WTC11 (cell line): ENCODE measurements at regions not wholly inside any gene's neighbourhood (a gene's known extent, or its start where the extent isn't known, plus 50 kb on each side); places are given as distances from the start of the nearest gene placed in this dataset.

Source experiments
- ATAC-seq: fragments of 200-7000 bp; cut with Tn5 transposase; 2 replicates; pipeline ENCODE4 v1.10.0; 2021; ENCODE audit warnings: mild to moderate bottlenecking, moderate library complexity
- CTCF ChIA-PET: fragments of 300-600 bp; sonication (Branson Sonifier 250); formaldehyde crosslinking; loops from one replicate; lab custom pipeline; 2021; ENCODE audit warnings: antibody characterized with exemption; lab: Charles Lee
- POLR2A ChIA-PET: fragments of 350-600 bp; sonication (Branson Sonifier 250); formaldehyde crosslinking; loops from one replicate; lab custom pipeline; 2021; ENCODE audit warnings: antibody characterized with exemption; lab: Charles Lee
- DNase-seq: peaks from one replicate; pipeline ENCODE4 v3.0.0; 2021; ENCODE audit warnings: low spot score
- H3K27ac Mint-ChIP-seq: 2 replicates; pipeline ENCODE4 v1.8.0; 2021; ENCODE audit warnings: mixed read lengths
- H3K27me3 Mint-ChIP-seq: 2 replicates; pipeline ENCODE4 v1.8.0; 2021; ENCODE audit warnings: low read depth, mild to moderate bottlenecking, moderate library complexity, mixed read lengths
- H3K36me3 Mint-ChIP-seq: 2 replicates; pipeline ENCODE4 v1.8.0; 2021; ENCODE audit warnings: mixed read lengths
- H3K4me1 Mint-ChIP-seq: 2 replicates; pipeline ENCODE4 v1.8.0; 2022; ENCODE audit warnings: mixed read lengths
- H3K4me3 Mint-ChIP-seq: 2 replicates; pipeline ENCODE4 v1.8.0; 2021; ENCODE audit warnings: mild to moderate bottlenecking, moderate library complexity, mixed read lengths
- H3K9me3 Mint-ChIP-seq: 2 replicates; pipeline ENCODE4 v1.8.0; 2021; ENCODE audit warnings: mixed read lengths
- ELF4 ChIP-seq: sonication (generic); formaldehyde crosslinking; IDR thresholded peaks from 2 replicates; pipeline ENCODE4 v1.8.1; 2022; ENCODE audit warnings: low read depth, mild to moderate bottlenecking, moderate library complexity, missing genetic modification reagents
- ESRRA ChIP-seq: sonication (generic); formaldehyde crosslinking; IDR thresholded peaks from 2 replicates; pipeline ENCODE4 v1.8.1; 2022; ENCODE audit warnings: mild to moderate bottlenecking, missing genetic modification reagents, borderline replicate concordance
- FOXJ3 ChIP-seq: sonication (generic); formaldehyde crosslinking; IDR thresholded peaks from 2 replicates; pipeline ENCODE4 v1.9.0; 2021; ENCODE audit warnings: missing genetic modification reagents, mild to moderate bottlenecking, borderline replicate concordance
- GRHL2 ChIP-seq: fragments of 250-450 bp; sonication (Bioruptor Pico); IDR thresholded peaks from 2 replicates; pipeline ENCODE4 v1.8.0; 2022; ENCODE audit warnings: mild to moderate bottlenecking, moderate library complexity; ENCODE audit not compliant: insufficient replicate concordance, severe bottlenecking
- KAT7 ChIP-seq: sonication (generic); formaldehyde crosslinking; IDR thresholded peaks from 2 replicates; pipeline ENCODE4 v1.8.1; 2023; ENCODE audit warnings: missing genetic modification reagents, mild to moderate bottlenecking, borderline replicate concordance
- NFYB ChIP-seq: sonication (generic); formaldehyde crosslinking; conservative IDR thresholded peaks from 2 replicates; pipeline ENCODE4 v1.8.0; 2022; ENCODE audit warnings: low read depth, missing genetic modification reagents
- NR2C2 ChIP-seq: sonication (generic); formaldehyde crosslinking; IDR thresholded peaks from 2 replicates; pipeline ENCODE4 v1.8.0; 2022; ENCODE audit warnings: mild to moderate bottlenecking, missing genetic modification reagents
- SMAD3 ChIP-seq: sonication (generic); formaldehyde crosslinking; IDR thresholded peaks from 2 replicates; pipeline ENCODE4 v1.8.0; 2022; ENCODE audit warnings: missing genetic modification reagents, mild to moderate bottlenecking, borderline replicate concordance
- SP1 ChIP-seq: sonication (generic); formaldehyde crosslinking; conservative IDR thresholded peaks from 2 replicates; pipeline ENCODE4 v1.8.1; 2022; ENCODE audit warnings: missing genetic modification reagents
- TCF7 ChIP-seq: sonication (generic); formaldehyde crosslinking; IDR thresholded peaks from 2 replicates; pipeline ENCODE4 v1.8.0; 2022; ENCODE audit warnings: mild to moderate bottlenecking, low read depth, missing genetic modification reagents, moderate library complexity
- TP53 ChIP-seq: sonication (generic); formaldehyde crosslinking; IDR thresholded peaks from 2 replicates; pipeline ENCODE4 v1.8.1; 2023; ENCODE audit warnings: mild to moderate bottlenecking, missing genetic modification reagents
- USF1 ChIP-seq: sonication (generic); formaldehyde crosslinking; IDR thresholded peaks from 2 replicates; pipeline ENCODE4 v1.8.0; 2022; ENCODE audit warnings: mild to moderate bottlenecking, missing genetic modification reagents
- ZNF121 ChIP-seq: sonication (generic); formaldehyde crosslinking; IDR thresholded peaks from 2 replicates; pipeline ENCODE4 v1.8.0; 2023; ENCODE audit warnings: missing genetic modification reagents
- ZNF317 ChIP-seq: sonication (generic); formaldehyde crosslinking; IDR thresholded peaks from 2 replicates; pipeline ENCODE4 v1.8.1; 2023; ENCODE audit warnings: low read depth, mild to moderate bottlenecking, moderate library complexity, missing genetic modification reagents, borderline replicate concordance
- ZNF396 ChIP-seq: fragments of 250-450 bp; sonication (Bioruptor Pico); IDR thresholded peaks from 2 replicates; pipeline ENCODE4 v1.8.0; 2021; ENCODE audit warnings: mild to moderate bottlenecking, moderate library complexity, borderline replicate concordance
- ZNF532 ChIP-seq: fragments of 250-450 bp; sonication (Bioruptor Pico); IDR thresholded peaks from 2 replicates; pipeline ENCODE4 v1.9.0; 2021; ENCODE audit warnings: mild to moderate bottlenecking, borderline replicate concordance
- ZSCAN18 ChIP-seq: fragments of 250-450 bp; sonication (Bioruptor Pico); IDR thresholded peaks from 2 replicates; pipeline ENCODE4 v2.1.2; 2022; ENCODE audit warnings: mild to moderate bottlenecking, moderate library complexity
- TF ChIP-seq, protein P1 (sequence below): sonication (generic); formaldehyde crosslinking; IDR thresholded peaks from 2 replicates; pipeline ENCODE4 v1.8.0; 2023; ENCODE audit warnings: missing genetic modification reagents, mild to moderate bottlenecking, borderline replicate concordance
- TF ChIP-seq, protein P2 (sequence below): fragments of 250-450 bp; sonication (Bioruptor Pico); IDR thresholded peaks from 2 replicates; pipeline ENCODE4 v1.9.0; 2021; ENCODE audit warnings: mild to moderate bottlenecking
- TF ChIP-seq, protein P3 (sequence below): sonication (generic); formaldehyde crosslinking; IDR thresholded peaks from 2 replicates; pipeline ENCODE4 v1.8.1; 2022; ENCODE audit warnings: low read depth, missing genetic modification reagents, borderline replicate concordance

DNA sequence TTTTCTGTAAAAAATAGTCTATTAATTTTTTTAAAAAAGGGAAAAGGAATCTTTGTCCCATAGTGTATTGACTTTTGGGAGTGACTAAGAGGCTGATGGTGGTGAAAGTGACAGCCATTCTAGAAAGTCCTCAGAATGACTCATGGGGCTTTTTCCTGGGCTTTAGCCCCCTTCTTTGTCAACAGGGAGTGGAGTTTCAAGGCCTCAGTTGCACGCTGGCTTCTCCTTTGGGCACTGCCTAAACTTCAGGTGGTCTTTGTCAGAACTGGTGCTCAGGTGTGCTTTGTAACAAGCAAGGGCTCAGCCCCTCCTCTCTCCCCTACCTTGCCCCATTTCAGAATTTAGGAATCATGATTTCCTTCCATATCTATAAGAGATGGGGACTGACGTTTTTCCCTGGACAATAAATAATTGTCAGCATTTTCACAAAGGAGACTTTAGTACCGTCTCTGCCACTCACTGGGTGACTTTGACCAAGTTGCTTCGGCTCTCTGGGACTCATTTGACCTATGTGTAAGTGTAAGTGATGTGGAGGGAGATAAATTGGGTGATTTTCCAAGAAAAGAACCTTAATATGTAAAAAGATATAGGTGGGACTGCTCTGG is 61.2 kb upstream of the IGFBP2 start (continued):
- TF ChIP-seq, protein P1, sequence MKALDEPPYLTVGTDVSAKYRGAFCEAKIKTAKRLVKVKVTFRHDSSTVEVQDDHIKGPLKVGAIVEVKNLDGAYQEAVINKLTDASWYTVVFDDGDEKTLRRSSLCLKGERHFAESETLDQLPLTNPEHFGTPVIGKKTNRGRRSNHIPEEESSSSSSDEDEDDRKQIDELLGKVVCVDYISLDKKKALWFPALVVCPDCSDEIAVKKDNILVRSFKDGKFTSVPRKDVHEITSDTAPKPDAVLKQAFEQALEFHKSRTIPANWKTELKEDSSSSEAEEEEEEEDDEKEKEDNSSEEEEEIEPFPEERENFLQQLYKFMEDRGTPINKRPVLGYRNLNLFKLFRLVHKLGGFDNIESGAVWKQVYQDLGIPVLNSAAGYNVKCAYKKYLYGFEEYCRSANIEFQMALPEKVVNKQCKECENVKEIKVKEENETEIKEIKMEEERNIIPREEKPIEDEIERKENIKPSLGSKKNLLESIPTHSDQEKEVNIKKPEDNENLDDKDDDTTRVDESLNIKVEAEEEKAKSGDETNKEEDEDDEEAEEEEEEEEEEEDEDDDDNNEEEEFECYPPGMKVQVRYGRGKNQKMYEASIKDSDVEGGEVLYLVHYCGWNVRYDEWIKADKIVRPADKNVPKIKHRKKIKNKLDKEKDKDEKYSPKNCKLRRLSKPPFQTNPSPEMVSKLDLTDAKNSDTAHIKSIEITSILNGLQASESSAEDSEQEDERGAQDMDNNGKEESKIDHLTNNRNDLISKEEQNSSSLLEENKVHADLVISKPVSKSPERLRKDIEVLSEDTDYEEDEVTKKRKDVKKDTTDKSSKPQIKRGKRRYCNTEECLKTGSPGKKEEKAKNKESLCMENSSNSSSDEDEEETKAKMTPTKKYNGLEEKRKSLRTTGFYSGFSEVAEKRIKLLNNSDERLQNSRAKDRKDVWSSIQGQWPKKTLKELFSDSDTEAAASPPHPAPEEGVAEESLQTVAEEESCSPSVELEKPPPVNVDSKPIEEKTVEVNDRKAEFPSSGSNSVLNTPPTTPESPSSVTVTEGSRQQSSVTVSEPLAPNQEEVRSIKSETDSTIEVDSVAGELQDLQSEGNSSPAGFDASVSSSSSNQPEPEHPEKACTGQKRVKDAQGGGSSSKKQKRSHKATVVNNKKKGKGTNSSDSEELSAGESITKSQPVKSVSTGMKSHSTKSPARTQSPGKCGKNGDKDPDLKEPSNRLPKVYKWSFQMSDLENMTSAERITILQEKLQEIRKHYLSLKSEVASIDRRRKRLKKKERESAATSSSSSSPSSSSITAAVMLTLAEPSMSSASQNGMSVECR, result no peak
- TF ChIP-seq NR2C2 (no peak), NFYB (no peak), ZNF121 (CRISPR knock-in tag) (no peak), SMAD3 (CRISPR knock-in tag) (no peak)
- TF ChIP-seq, protein P2, sequence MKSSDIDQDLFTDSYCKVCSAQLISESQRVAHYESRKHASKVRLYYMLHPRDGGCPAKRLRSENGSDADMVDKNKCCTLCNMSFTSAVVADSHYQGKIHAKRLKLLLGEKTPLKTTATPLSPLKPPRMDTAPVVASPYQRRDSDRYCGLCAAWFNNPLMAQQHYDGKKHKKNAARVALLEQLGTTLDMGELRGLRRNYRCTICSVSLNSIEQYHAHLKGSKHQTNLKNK (CRISPR knock-in tag), result no peak
- TF ChIP-seq, protein P3, sequence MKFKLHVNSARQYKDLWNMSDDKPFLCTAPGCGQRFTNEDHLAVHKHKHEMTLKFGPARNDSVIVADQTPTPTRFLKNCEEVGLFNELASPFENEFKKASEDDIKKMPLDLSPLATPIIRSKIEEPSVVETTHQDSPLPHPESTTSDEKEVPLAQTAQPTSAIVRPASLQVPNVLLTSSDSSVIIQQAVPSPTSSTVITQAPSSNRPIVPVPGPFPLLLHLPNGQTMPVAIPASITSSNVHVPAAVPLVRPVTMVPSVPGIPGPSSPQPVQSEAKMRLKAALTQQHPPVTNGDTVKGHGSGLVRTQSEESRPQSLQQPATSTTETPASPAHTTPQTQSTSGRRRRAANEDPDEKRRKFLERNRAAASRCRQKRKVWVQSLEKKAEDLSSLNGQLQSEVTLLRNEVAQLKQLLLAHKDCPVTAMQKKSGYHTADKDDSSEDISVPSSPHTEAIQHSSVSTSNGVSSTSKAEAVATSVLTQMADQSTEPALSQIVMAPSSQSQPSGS (CRISPR knock-in tag), result no peak

DNA sequence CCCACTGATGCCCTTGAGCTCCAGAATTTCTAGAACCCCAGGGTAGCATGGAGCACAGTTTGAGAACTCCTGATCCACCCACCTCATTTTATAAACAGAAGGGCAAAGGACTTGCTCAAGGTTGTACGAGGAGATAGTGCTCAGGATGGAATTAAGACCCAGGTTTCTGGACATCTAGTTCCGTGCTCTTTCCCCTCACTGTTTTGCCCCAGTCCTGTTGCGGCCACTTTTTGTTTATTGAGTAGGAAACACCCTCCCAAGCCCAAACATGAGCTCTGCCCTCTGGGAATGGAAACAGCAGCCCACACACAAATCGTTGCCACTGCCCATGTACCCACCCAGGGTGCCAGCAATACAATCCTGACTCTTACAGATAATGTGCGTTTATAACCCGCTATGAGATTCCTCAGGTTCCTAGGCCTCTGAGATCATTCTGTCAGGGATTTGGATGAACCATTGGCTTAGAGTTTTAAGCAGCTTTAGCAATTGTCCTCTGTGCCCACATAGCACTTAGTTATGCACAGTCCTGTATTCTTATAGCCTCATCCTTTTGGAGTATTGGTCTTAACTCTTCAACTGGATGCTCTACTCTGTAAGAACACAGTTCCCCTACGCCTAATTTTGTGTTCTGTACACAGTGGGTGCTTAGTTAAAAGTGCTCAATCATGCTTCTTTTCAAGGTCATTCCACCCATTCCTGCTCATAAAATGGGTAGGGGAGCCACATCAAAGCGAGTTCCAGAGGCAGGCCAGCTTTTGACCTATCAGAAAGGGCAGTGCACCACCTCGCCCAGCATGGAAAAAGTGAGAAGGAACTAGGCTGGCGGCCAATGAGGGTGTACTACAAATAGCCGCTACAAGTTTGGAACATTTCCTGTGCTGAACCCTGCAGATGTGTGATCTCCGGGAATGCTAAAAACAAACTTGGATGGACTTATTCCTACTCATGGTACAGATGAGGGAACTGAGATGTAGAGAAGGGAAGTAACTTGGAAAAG is 60.3 kb upstream of the IGFBP2 start:
- Mint-ChIP-seq H3K4me1 (peaks cover 18% of the 10 kb centered on the region), H3K36me3 (peaks cover 10% of the 10 kb centered on the region), H3K27me3 (peaks cover 8% of the 10 kb centered on the region; the same call in 1 of the 2 replicates), H3K4me3 (no peak overlapping the region), H3K27ac (no peak overlapping the region), H3K9me3 (peaks cover 13% of the 10 kb centered on the region)
- ATAC-seq (no peak), DNase-seq (no peak)
- ChIA-PET POLR2A (no interaction called here), CTCF (interaction anchor here (1.1 kb wide), 1 partner anchor 47 kb away, joined by 5 read pairs; no protein-coding TSS in a partner anchor)
- TF ChIP-seq USF1 (CRISPR knock-in tag) (no peak), ZNF532 (CRISPR knock-in tag) (no peak), TP53 (CRISPR knock-in tag) (no peak), KAT7 (CRISPR knock-in tag) (no peak), ZNF396 (CRISPR knock-in tag) (no peak), ZNF317 (CRISPR knock-in tag) (no peak), ZSCAN18 (CRISPR knock-in tag) (no peak), GRHL2 (CRISPR knock-in tag) (no peak), TCF7 (no peak), FOXJ3 (CRISPR knock-in tag) (no peak), ELF4 (CRISPR knock-in tag) (no peak), SP1 (CRISPR knock-in tag) (no peak), ESRRA (no peak)
- TF ChIP-seq, protein P2 (CRISPR knock-in tag), result no peak
